Neural cell (in vitro differentiated cells): ENCODE measurements at regions not wholly inside any gene's neighbourhood (a gene's known extent, or its start where the extent isn't known, plus 50 kb on each side); places are given as distances from the start of the nearest gene placed in this dataset.

Experiments
- H2AFZ ChIP-seq: fragments of 200-600, 300-800 bp; sonication (generic), shearing (Covaris generic); 2 replicates; pipeline ENCODE4 v1.6.0; 2014; ENCODE audit warnings: low read depth, mild to moderate bottlenecking, antibody characterized with exemption, low read length, moderate library complexity
- H3F3A ChIP-seq: fragments of 200-600 bp; shearing (Covaris generic); 2 replicates; pipeline ENCODE4 v1.6.1; 2016; ENCODE audit warnings: mild to moderate bottlenecking, moderate library complexity, mixed read lengths, antibody characterized with exemption, low read length; ENCODE audit not compliant: insufficient read depth, poor library complexity, severe bottlenecking
- H3K27ac ChIP-seq: fragments of 200-600, 300-800 bp; sonication (generic), shearing (Covaris generic); 2 replicates; pipeline ENCODE4 v1.5.1; 2014; ENCODE audit warnings: mild to moderate bottlenecking, low read length, moderate library complexity
- H3K27me3 ChIP-seq: fragments of 300-800, 200-600 bp; sonication (generic), shearing (Covaris generic); 2 replicates; pipeline ENCODE4 v1.6.0; 2014; ENCODE audit warnings: mild to moderate bottlenecking, low read depth, low read length, moderate library complexity; ENCODE audit not compliant: insufficient read depth
- H3K36me3 ChIP-seq: fragments of 300-800, 200-600 bp; sonication (generic), shearing (Covaris generic); 2 replicates; pipeline ENCODE4 v1.5.1; 2014; ENCODE audit warnings: mild to moderate bottlenecking, antibody characterized with exemption, low read length, moderate library complexity; ENCODE audit not compliant: insufficient read depth
- H3K4me2 ChIP-seq: fragments of 300-800, 200-600 bp; sonication (generic), shearing (Covaris generic); 2 replicates; pipeline ENCODE4 v1.6.0; 2014; ENCODE audit warnings: mild to moderate bottlenecking, low read length
- H3K4me3 ChIP-seq: fragments of 300-800, 200-600 bp; sonication (generic), shearing (Covaris generic); 2 replicates; pipeline ENCODE4 v1.5.1; 2014; ENCODE audit warnings: mild to moderate bottlenecking, low read length, moderate library complexity
- H3K79me2 ChIP-seq: fragments of 200-600 bp; shearing (Covaris generic); replicated peaks from 2 replicates; pipeline ENCODE4 v1.6.0; 2014; ENCODE audit warnings: mild to moderate bottlenecking, low read length, moderate library complexity; ENCODE audit not compliant: insufficient read depth
- H3K9ac ChIP-seq: fragments of 300-800, 200-600 bp; sonication (generic), shearing (Covaris generic); 2 replicates; pipeline ENCODE4 v1.6.1; 2016; ENCODE audit warnings: mild to moderate bottlenecking, low read length, mixed read lengths
- H3K9me2 ChIP-seq: fragments of 200-600 bp; shearing (Covaris generic); 2 replicates; pipeline ENCODE4 v1.6.1; 2016; ENCODE audit warnings: mild to moderate bottlenecking, low read length, mixed read lengths; ENCODE audit not compliant: insufficient read depth
- H3K9me3 ChIP-seq: fragments of 200-600, 300-800 bp; sonication (generic), shearing (Covaris generic); 2 replicates; pipeline ENCODE4 v1.6.1; 2016; ENCODE audit warnings: mild to moderate bottlenecking, mixed run types, low read length, moderate library complexity, mixed read lengths
- H4K20me1 ChIP-seq: fragments of 200-600 bp; shearing (Covaris generic); 2 replicates; pipeline ENCODE4 v1.6.1; 2016; ENCODE audit warnings: mild to moderate bottlenecking, mixed run types; ENCODE audit not compliant: insufficient read depth
- CTCF ChIP-seq: fragments of 450-650 bp; IDR thresholded peaks from 2 replicates; pipeline ENCODE4 v1.5.1; 2014; ENCODE audit warnings: antibody characterized with exemption, mild to moderate bottlenecking, moderate library complexity; ENCODE audit not compliant: poor library complexity, severe bottlenecking
- EP300 ChIP-seq: fragments of 450-650 bp; conservative IDR thresholded peaks from 2 replicates; pipeline ENCODE4 v1.6.1; 2014; ENCODE audit warnings: antibody characterized with exemption, mild to moderate bottlenecking, moderate library complexity; ENCODE audit not compliant: poor library complexity, severe bottlenecking
- EZH2 ChIP-seq: fragments of 200-600, 300-800 bp; shearing (Covaris generic), sonication (generic); IDR thresholded peaks from 2 replicates; pipeline ENCODE4 v1.6.1; 2014; ENCODE audit warnings: antibody characterized with exemption, low read length, borderline replicate concordance, mild to moderate bottlenecking; ENCODE audit not compliant: insufficient read depth, poor library complexity, severe bottlenecking
- MXI1 ChIP-seq: fragments of 450-650 bp; conservative IDR thresholded peaks from 2 replicates; pipeline ENCODE4 v1.6.1; 2014; ENCODE audit warnings: antibody characterized with exemption, mild to moderate bottlenecking; ENCODE audit not compliant: poor library complexity, severe bottlenecking
- POLR2AphosphoS5 ChIP-seq: IDR thresholded peaks from 2 replicates; pipeline ENCODE4 v1.6.1; 2012
- RAD21 ChIP-seq: fragments of 450-650 bp; conservative IDR thresholded peaks from 2 replicates; pipeline ENCODE4 v1.6.1; 2014; ENCODE audit warnings: antibody characterized with exemption, mild to moderate bottlenecking, moderate library complexity
- REST ChIP-seq: IDR thresholded peaks from 2 replicates; pipeline ENCODE4 v1.6.1; 2012; ENCODE audit warnings: borderline replicate concordance
- SMC3 ChIP-seq: fragments of 450-650 bp; conservative IDR thresholded peaks from 2 replicates; pipeline ENCODE4 v1.6.1; 2014; ENCODE audit warnings: antibody characterized with exemption, mild to moderate bottlenecking, moderate library complexity; ENCODE audit not compliant: poor library complexity
- TAF1 ChIP-seq: IDR thresholded peaks from 2 replicates; pipeline ENCODE4 v1.6.1; 2012; ENCODE audit warnings: low read depth

GRCh38 chrX:54659547-54659946, 129.5 kb downstream of the GNL3L start:
- H3K4me3 ChIP-seq: no peak overlapping the region
- no peaks in the 10 kb centered on the region for H3F3A ChIP-seq
- no peaks in the 10 kb centered on the region for H3K9me3 ChIP-seq
- no peaks in the 10 kb centered on the region for H3K36me3 ChIP-seq
- H3K79me2 ChIP-seq: no peaks in the 10 kb centered on the region
- H3K27ac ChIP-seq: no peak overlapping the region
- no peaks in the 10 kb centered on the region for H3K27me3 ChIP-seq
- no peaks in the 10 kb centered on the region for H3K9me2 ChIP-seq
- no peak overlapping the region for H2AFZ ChIP-seq
- TF ChIP-seq POLR2AphosphoS5 (no peak), TAF1 (no peak), SMC3 (no peak), EZH2 (no peak), RAD21 (no peak), CTCF (no peak), REST (no peak), MXI1 (no peak), EP300 (no peak)
- H3K4me2 ChIP-seq: no peak overlapping the region
- H3K9ac ChIP-seq: no peak overlapping the region
- no peaks in the 10 kb centered on the region for H4K20me1 ChIP-seq

- H3K4me2 ChIP-seq: no peak overlapping the region
- no peaks in the 10 kb centered on the region for H3K79me2 ChIP-seq
- no peaks in the 10 kb centered on the region for H3K27me3 ChIP-seq
- H3K9me3 ChIP-seq: no peaks in the 10 kb centered on the region
- no peaks in the 10 kb centered on the region for H3F3A ChIP-seq
- no peak for TF ChIP-seq RAD21
- TF ChIP-seq SMC3: no peak
- no peak for TF ChIP-seq EP300
- no peak for TF ChIP-seq POLR2AphosphoS5
- no peak overlapping the region for H2AFZ ChIP-seq
- H3K36me3 ChIP-seq: no peaks in the 10 kb centered on the region
- H3K27ac ChIP-seq: no peak overlapping the region
- no peak overlapping the region for H3K4me3 ChIP-seq
- H3K9me2 ChIP-seq: no peaks in the 10 kb centered on the region
- H4K20me1 ChIP-seq: no peaks in the 10 kb centered on the region
- H3K9ac ChIP-seq: no peak overlapping the region
These were observed 122.3 kb downstream of the ITIH6 start for GRCh38 chrX:54675762-54676161.

- Histone ChIP-seq H3F3A (no peaks in the 10 kb centered on the region), H3K4me3 (no peak overlapping the region), H3K79me2 (no peaks in the 10 kb centered on the region), H3K4me2 (no peak overlapping the region), H3K36me3 (no peaks in the 10 kb centered on the region), H3K9ac (no peak overlapping the region), H4K20me1 (no peaks in the 10 kb centered on the region), H2AFZ (no peak overlapping the region), H3K27ac (no peak overlapping the region), H3K27me3 (no peaks in the 10 kb centered on the region), H3K9me2 (no peaks in the 10 kb centered on the region), H3K9me3 (no peaks in the 10 kb centered on the region)
- TF ChIP-seq MXI1: no peak
- no peak for TF ChIP-seq SMC3
- no peak for TF ChIP-seq TAF1
- TF ChIP-seq EZH2: no peak
- no peak for TF ChIP-seq CTCF
- TF ChIP-seq POLR2AphosphoS5: no peak
- no peak for TF ChIP-seq RAD21
- no peak for TF ChIP-seq EP300
- no peak for TF ChIP-seq REST
These were observed 102.8 kb downstream of the ITIH6 start for GRCh38 chrX:54695231-54695630.
